NCI-H2081 (cell line): ENCODE measurements at regions not wholly inside any gene's neighbourhood (a gene's known extent, or its start where the extent isn't known, plus 50 kb on each side); places are given as distances from the start of the nearest gene placed in this dataset.

Experiments
- DNase-seq, 2 experiments: peaks; one replicate each; lab custom pipeline; 2025; lab: John Stamatoyannopoulos, UW

DNA sequence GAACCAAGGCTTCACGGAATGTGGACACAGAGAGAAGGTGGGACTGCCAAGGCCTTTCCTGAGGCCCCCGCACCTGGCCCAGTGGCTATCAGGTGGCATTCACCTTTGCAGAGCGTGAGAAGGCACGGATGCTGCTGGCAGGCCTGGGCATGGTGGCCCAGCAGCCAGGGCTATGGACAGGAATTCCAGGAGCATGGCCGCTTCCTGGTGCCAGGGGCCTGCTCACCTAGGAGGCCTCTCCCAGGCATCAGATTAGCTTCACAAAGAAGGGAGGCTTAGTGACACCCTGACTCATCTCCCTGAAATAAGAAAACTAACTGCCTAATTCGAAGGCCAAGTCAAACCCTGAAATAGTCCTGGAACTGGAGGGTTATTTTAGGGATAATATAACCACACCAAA, 155.8 kb downstream of the TEX29 start:
- no peak for DNase-seq

DNA sequence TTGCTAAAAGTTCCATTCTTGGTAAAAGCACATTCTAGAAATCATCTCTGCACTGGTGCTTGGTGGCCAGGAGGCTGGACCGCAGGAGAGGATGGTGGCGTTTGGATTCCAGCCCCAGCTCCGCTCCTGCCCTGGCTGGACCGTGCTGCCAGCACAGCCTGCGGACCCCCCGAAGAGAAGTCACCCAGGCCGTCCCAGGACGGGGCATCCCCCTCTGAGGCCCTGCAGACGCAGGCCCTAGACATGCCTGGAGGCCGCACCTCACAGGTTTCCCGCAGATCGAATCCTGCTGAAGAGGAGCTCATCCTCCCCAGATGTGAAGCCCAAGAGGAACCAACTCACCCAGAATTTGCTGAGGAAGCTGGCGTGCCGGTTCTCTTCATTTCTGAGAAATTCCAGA, 159.0 kb downstream of the TEX29 start:
- no peak for DNase-seq

DNA sequence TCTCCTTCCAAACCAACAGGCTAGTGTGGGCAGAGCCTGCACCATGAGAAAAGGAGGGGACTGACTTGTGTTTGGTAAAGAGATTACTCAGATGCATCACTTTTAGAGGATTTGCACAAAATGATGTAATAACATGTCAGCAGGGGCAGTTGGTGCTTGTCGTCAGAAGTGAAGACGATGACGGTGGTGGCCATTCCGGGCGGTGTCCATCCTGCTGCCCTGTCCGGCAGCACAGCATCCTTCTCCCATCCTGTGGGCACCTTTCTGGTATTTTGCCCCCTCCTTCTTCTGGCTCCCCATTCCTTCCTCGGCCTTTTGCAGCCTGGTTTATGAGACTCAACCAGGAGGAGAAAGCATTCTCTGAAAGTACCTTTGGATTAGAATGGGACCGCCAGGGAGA, 160.1 kb downstream of the TEX29 start:
- DNase-seq, result no peak

DNA sequence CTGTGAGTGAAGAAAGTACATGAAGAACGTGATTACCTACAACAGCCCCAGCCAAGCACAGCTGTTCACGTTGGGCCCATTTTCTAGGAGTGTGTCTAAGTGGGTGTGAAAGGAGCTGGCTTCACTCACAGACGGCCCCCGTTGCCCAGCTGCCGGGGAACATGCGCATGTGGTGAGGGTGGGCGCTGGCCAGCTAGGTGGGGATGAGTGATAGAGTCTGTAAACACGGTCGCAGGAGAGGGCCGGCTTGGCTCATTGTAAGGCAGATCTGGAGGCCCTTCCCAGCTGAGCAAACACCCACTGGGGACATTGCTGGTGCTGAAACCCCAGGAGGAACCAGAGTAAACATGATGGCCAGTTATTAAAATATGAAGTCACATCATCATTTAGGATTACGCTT, 160.5 kb downstream of the TEX29 start:
- peak; percentile 95 to 98 for DNase-seq

DNA sequence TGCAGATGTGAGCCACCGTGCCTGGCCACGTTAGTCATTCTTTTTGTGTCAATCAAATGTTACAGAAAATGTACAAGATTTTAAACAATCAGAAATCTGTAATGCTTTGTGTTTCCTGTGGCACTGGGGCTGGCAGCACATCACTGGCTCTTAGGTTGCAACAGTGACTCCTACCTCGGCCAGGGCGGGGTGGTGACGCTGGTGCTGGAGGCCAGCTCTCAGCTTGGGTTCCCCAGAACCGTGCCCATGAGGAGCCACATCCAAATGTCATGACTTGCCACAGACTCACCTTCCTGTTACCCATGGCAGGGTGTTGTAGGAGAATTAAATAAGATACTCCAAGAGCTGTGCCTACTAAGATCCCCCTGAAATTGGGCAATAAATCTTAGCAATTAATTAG, 161.7 kb downstream of the TEX29 start:
- no peak for DNase-seq

DNA sequence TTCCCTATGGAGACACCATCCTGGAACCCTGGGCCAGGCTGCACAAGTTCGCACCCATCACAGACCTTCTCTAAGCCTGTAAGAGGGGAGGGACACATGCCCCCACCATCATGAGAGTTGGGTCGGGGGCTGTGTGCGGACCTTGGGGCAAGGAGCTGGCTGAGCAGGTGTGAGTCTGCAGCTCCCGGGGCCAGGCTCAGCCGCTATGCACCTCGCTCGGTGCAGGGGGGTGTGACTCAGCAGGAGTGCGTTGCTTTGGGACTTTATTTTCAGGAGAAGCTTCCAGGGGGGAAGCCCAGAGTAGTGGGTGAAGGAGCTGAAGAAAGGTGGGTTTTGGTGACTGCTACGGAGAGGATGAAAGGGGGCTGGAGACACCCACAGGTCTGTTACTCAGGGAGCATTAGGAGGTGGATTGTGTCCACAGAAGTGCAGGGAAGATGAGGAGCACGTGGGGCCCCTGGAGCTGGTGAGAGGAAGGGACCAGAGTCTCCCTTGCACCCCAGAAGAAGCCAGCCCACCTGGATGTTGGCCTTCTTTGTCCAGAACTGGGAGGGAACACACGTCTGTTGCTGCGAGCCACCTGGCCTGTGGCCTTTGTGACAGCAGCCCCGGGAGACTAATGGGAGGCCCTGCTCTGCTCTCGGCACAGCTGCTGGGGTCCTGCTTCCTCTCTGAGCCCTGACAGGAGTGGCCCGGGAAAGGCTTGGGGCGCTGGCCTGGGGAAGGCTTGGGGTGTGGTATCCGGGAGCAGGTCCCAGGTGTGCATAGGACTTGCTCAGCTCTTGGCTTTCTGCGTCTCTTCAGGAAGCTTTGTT, 162.6 kb downstream of the TEX29 start:
- no peak for DNase-seq

DNA sequence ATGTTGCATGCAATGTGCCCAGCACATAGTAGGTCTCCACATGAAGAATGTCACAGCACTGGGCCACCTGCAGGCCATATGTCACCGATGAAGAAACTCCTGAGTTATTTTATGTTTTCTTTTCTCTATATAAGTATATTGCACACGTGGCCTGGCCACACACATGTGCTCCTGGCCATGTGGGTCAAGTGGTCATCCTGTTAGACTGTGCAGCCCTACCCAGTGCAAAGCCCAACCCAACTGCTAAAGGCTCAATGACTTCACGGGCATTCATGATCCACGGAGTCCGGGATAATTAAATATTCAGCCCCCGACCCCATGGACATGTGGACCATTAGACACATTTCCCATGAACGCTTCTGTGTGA, 163.2 kb downstream of the TEX29 start:
- DNase-seq, result no peak

DNA sequence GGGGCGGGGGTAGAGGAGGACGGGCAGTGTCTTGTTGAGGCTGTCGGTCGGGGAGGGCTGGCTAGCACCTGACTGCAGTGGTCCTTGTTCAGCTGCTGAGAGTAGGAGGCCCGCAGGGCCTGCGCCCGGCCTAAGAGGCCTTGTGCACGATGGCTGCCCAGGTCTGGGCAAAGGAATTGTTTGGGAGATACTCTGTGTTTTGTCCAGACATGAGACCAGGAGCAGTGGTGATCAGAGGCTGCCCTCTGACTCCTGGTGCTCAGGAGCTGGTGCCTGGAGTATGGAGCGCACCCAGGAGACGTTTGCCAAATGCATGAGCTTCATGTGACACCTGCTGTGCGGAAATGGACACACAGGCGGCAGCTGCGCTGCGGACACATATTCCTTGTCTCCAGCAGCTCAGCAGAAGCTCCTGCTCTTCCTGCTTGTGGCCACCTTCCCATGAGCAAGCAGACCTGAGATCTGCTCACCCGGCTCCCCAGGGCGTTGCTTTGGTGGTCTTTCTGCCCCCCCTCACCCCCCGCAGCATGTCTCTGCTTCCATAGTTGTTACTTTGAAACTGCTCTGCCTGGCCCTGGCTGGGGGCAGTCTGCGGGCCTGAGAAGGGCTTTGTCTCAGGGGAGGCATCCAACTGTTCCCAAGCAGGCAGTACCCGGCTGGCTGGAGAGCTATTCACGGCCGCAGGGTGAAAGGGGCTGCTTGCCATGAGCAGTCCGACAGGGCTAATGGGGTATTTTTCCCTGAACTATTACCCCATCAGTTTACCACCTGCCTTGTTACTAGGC, 163.9 kb downstream of the TEX29 start:
- DNase-seq, result peak; percentile 21 to 76

DNA sequence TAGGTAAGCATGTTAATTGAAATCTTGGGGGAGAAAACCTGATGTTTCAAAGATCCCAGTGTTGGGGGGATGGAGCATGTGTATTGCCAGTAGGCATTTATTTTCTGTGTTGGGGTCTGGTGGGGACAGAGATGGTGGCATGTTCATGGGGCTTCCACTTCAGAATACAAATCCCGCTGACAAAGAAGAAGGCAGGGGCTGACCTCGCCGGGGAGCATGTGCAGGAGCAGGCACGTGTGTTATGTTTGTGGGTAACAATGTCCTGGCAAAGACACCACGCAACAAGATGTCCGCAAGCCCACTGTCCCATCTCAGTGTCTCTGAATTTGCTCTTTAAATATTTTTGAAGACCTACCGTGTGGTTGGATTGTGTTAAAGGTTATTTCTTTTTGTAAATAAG, 164.5 kb downstream of the TEX29 start:
- no peak for DNase-seq

DNA sequence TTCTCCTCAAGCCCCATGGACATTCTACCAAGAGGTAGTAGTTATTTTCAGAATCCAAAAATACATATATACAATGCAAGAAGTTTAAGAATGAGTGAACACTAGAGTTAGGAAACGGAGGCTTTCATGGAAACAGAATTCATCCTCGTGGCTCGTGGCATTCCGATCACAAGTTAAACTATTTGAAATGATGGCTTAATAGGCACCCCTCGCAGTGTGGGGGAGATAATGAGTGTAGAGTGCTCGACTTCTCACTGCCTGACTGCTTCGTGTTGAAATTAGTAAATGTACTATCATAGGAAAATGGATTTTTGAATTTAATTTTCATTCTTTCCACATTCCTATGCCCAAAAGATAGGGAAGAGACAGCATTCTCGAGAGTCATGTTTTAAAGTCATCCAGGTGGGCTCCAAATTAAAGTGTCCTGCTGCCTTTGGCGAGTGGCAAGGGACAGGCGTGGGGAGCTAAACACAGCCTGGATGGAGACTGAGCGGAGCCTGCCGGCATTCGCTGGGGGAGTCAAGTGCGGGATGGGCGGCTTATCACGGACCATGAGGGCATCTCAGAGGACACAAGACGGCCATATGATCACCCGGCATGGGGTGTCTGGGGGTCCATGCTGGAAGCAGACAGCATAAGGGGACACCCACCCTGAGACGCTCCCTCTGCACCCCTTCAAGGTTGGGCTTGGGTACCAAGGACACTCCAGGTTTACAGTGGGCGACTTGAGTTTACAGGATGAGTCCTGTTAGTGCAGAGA, 165.2 kb downstream of the TEX29 start:
- DNase-seq, result no peak

DNA sequence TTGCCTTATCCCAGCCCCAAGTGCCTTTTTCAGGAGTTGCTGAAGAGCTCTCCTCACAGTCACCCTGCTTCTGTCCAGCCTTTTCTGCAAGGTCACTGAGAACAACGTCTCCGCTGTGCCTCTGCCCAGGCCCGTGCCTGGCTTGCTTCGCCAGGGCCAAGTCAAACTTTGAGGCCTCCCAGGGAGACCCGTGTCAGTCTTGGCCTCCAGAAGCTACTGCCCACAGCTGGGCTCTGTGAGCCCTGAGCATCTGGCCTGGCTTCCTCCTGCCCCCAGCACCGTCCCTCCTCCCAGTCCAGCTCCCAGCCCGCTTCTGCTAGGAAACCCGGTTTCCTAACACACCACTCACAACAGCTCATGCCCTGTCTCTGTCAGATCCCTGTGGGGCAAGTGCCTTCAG, 165.9 kb downstream of the TEX29 start:
- no peak for DNase-seq

DNA sequence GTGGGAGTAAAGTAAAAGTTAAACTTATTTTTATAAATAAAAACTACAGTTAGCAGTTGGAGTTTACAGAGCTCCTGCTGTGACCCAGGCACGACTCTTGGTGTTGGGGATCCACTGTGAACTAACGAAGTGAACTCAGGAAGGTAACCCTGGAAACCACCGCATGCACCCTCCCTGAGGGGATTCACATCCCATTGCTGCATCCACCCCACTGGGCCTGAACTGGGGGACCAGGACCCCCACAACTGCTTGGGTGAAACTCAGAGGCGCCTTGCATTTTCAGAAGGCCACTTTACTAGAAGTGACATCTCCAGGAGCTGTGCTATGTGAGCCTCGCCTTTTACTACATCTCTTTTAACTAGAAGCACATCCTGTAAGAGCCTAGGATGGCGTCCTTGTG, 166.4 kb downstream of the TEX29 start:
- DNase-seq, result no peak

DNA sequence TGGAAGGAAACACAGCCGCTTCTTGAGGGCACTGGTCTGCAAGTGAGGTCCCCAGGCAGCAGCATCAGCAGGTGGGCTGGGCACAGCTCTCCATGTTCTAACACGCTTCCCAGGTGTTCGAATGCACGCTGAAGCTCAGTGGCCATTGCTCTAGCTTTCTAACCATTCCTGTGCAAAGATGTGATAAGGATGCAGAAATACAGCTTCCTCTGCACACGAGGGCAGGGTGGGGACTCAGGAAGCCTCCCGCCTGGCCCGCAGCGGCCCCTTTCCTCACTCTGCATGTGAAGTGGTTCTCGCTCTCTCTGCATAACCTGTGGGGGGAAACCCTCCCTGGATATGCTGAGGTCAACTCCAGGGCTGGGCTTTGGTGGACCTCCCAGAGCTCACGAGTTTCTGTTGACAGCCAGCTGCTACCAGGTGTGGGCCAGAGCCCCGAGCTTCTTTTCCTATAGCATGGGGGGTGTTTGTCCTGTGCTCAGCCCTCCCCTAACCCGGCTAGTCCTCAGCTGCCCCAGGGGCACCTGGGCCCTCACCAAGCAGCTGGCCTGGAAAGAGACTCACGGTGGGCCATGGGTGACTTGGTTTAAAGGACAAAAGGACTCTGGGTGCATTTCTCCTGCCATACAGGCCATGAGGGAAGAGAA, 168.2 kb downstream of the TEX29 start:
- DNase-seq, result no peak

DNA sequence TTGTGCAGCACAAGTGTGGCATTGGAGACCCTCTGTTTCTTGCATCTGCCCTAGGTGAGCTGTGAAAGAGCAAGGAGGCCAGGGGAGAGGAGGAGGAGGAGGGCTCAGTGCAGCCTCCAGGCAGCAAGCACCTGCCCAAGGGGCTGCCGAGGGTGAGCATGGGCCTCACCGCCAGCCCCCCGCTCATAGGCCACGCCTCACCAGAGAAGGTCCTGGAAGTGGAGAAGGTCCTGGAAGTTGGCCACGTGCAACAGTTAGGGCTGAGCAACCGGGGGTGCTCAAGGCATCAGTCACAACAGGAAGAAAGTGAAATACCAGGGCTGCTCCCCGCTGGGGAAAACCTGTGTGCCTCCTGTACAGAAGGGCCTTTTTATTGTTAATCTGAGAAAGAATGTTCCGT, 168.9 kb downstream of the TEX29 start:
- DNase-seq, result no peak

DNA sequence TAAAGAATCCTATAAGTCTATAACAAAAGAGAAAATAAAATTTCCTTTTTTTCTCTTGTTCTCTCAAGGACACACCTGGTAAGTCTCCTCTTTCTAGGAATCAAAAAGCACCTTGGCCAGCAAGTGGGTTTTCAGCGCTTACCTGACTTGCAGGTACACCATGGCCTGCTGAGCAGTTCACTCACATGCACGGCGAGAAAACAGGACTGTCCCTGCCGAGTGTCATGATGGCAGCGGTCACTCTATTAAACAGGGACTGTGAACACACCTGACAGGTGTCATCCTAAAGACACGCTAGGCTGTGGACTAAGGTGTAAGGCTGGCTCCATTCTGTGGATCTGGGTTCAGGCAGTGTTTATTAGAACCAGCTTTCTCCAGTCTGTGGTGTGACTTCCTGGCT, 170.2 kb downstream of the TEX29 start:
- DNase-seq, result no peak

DNA sequence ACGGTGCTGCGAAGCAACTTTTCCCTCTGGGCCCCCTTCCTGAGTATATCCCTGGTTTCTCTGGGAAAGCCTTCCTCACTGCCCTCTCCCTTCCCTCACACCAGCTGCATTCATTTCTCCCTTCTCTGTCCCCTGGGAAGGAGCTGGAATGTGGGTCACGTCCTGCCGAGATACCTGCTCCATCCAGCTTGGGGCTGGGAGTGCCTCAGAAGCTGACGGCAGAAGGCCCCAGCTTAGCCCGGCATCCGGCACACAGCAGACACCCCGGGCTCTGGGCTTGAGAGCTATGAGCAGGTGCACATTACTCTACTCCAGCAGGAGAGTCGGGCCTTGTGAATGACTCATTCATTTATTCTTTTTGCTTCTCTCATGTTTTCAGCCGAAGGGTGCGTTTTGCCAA, 170.6 kb downstream of the TEX29 start:
- DNase-seq, result no peak

DNA sequence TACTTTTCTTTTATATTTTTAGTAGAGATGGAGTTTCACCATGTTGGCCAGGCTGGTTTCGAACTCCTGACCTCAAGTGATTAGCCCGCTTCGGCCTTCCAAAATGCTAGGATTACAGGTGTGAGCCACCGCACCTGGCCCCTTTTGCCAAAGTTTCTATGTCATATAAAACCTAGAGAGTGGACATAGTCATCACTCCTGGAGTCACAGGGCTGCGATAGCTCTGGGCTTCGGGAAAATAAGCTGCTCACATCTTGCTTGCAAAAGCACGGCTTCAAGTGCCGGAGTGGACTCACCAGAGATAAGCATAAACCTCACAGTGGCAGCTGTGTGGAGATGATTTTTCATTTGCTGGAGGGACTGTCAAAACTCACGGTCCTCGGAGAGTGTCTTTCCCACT, 171.2 kb downstream of the TEX29 start:
- no peak for DNase-seq

DNA sequence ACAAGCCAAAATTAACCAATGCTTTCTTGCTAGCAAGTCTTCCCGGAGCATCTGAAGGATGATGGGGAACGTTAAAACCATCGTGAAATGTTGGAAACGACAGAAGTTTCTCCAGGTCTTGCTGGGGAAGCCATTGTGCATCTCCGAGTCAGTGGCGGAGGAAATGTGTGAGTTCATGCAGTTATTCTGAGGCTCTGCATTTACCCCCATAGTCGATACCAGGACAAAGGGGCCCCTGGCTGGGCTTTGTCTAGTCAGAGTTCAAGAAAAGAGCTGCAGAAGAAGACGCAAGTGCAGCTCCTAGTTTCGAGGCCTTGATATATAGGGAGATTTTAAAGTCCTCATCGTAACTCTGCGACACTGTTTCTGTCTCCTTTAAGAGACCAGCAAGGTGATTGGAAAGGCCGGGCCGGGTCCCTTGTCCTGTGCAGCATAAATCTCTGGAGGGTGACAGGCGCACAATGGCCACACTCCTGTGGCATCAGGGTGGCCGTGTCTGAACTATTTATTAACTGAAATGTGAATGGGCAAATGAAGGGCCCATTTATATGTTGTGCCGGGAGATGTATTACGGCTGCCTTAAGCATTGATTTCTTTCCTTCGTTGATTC, 172.0 kb downstream of the TEX29 start:
- no peak for DNase-seq

DNA sequence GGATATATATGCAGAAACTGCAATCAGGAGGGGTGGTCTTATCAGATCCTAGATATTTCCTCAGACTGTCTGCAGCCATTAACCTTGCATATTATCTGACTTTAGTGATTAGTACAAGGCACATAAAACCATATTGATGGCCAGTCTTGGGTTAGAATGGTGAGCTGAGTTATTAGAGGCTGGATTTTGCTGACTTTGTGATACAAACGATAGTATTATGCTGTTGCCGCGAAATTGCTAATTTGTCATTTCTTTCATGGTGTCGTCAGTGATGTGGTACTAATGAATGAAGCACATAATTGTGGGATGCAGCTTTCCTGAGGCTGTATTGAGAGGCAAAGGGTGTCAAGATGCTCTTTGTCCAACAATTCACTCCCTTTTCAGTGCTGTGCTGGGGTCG, 172.5 kb downstream of the TEX29 start:
- no peak for DNase-seq

DNA sequence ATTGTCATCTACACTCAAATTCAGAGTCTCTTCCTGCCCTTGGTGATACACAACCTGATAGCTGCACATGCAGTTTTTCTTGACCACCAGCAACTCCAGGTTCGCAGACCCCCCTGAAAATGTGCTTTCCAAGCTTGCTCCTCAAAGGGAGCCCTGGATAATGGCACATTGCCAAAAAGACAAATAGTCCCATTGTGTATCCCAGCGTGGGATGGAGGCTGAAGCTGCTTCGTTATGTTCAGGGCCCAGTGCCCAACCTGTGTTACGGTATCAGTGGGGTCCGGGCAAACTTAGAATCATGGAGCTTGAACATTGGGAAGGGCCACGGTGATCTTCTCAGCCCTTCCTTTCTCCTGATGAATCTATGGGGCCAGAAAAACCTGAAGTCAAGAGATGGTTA, 173.0 kb downstream of the TEX29 start:
- peak in 1 of 2 experiments; percentile 7 for DNase-seq

DNA sequence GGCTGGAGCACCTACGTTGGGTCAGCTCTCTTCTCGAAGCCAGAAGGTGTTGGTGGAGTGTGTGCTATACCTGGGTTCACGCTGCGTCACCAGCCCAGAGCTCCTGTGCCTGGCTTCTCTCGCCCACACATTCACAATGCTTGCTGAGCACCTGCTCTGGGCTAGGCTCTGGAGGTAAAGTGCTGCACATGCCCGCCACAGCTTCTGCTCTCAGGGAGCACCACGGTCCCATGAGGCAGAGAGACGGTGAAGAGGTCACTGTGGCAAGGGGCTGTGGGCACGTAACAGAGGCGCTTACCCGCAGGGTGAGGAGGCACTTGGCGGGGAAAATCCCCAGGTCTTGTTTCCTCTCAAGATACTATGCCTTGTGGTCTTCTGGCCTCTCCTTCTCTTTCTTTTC, 174.2 kb downstream of the TEX29 start:
- DNase-seq, result no peak
